Duodenal mucosa (tissue), 2 donors: ENCODE measurements at regions not wholly inside any gene's neighbourhood (a gene's known extent, or its start where the extent isn't known, plus 50 kb on each side); places are given as distances from the start of the nearest gene placed in this dataset.

ENCODE experiments used
- H3K27ac ChIP-seq: one replicate; pipeline ENCODE4 v1.7.0; 2013; ENCODE audit warnings: low read depth, low read length
- H3K27me3 ChIP-seq, 2 donors: one replicate each; pipeline ENCODE4 v1.7.0; 2013; ENCODE audit warnings: low read length in 2 of 2, control low read depth in 1 of 2; ENCODE audit not compliant: insufficient read depth in 2 of 2, control insufficient read depth in 1 of 2
- H3K36me3 ChIP-seq, 2 donors: one replicate each; pipeline ENCODE4 v1.7.0; 2013; ENCODE audit warnings: low read length in 2 of 2, control low read depth in 1 of 2; ENCODE audit not compliant: insufficient read depth in 2 of 2, control insufficient read depth in 1 of 2
- H3K4me1 ChIP-seq, 2 donors: one replicate each; pipeline ENCODE4 v1.7.0; 2013; ENCODE audit warnings: low read length in 2 of 2, control low read depth in 1 of 2; ENCODE audit not compliant: insufficient read depth in 2 of 2, control insufficient read depth in 1 of 2
- H3K4me3 ChIP-seq, 2 donors: one replicate each; pipeline ENCODE4 v1.7.0; 2013; ENCODE audit warnings: low read length in 2 of 2, low read depth in 1 of 2
- H3K9ac ChIP-seq, 2 donors: one replicate each; pipeline ENCODE4 v1.7.0; 2013; ENCODE audit warnings: low read length in 2 of 2, low read depth in 1 of 2
- H3K9me3 ChIP-seq, 2 donors: one replicate each; pipeline ENCODE4 v1.7.0; 2013; ENCODE audit warnings: low read length in 2 of 2, control low read depth in 1 of 2; ENCODE audit not compliant: control insufficient read depth in 1 of 2

DNA sequence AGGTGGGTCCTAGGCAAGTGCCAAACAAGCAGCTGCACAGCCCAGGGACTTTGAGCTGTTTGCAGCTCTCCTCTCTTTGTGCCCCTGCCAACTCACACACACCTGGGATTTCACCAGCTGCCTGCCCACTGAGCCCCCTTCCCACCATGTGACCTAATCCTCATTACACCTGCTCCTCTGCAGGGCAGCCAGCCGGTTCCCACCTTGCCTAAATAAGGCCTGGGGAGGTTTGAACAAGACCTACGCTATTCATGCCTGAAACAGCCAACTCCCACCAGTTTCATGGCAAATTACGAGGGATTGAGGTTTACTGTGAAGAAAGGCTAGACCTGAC lies 92.6 kb upstream of the SOX4 start:
- H3K36me3 ChIP-seq = no peaks in the 10 kb centered on the region

DNA sequence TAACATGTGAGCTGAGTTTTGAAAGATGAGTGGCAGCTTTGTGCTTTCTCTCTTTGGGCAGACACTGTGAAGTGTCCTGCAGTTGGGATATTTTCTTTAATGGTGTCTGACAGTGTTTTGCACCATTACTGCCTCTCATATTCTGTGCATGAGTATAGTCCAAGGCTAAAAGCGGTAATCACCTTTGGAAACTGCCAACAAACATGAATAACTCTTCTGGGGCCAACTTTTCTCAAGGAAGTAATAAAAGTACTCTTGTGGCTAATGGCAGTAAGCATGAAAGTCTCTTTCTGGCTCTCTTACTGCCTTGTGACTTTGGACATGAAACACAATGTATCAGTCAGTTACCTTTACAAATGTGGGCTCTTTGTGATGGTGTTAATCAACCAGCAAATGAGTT lies 91.7 kb upstream of the SOX4 start:
- Histone ChIP-seq H3K4me3 (no peak overlapping the region), H3K4me1 (peaks cover 18 to 22% of the 10 kb centered on the region in 2 donors), H3K9me3 (no peaks in the 10 kb centered on the region), H3K36me3 (no peaks in the 10 kb centered on the region), H3K27me3 (no peaks in the 10 kb centered on the region), H3K27ac (no peak overlapping the region), H3K9ac (no peak overlapping the region)

More for the DNA sequence above, 92.6 kb upstream of the SOX4 start:
- no peak overlapping the region for H3K4me3 ChIP-seq
- H3K9ac ChIP-seq = no peak overlapping the region
- peaks cover 18 to 22% of the 10 kb centered on the region in 2 donors for H3K4me1 ChIP-seq
- no peak overlapping the region for H3K27ac ChIP-seq
- no peaks in the 10 kb centered on the region for H3K27me3 ChIP-seq
- H3K9me3 ChIP-seq = no peaks in the 10 kb centered on the region

DNA sequence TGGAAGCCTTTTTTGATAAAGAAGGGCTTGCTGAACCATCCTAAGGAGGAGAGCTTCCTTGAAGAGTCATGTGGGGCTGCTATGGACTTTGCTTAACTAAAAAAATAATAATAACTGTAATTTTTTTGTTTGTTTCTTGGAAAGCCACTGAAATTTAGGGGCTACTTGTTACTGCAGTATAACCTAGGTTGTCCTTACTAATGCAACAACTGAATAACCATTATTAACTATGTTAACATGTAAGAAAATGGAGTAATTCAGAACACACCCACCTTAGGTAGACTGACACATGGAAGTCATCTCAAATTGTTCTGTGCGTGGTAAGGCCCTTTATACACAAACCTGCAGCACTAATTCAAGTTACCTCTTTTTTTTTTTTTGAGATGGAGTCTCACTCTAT lies 90.9 kb upstream of the SOX4 start:
- no peaks in the 10 kb centered on the region for H3K9me3 ChIP-seq
- H3K4me3 ChIP-seq = no peak overlapping the region
- no peak overlapping the region for H3K9ac ChIP-seq
- H3K4me1 ChIP-seq = peaks cover 18 to 22% of the 10 kb centered on the region in 2 donors
- H3K27ac ChIP-seq = no peak overlapping the region
- H3K36me3 ChIP-seq = no peaks in the 10 kb centered on the region
- no peaks in the 10 kb centered on the region for H3K27me3 ChIP-seq

DNA sequence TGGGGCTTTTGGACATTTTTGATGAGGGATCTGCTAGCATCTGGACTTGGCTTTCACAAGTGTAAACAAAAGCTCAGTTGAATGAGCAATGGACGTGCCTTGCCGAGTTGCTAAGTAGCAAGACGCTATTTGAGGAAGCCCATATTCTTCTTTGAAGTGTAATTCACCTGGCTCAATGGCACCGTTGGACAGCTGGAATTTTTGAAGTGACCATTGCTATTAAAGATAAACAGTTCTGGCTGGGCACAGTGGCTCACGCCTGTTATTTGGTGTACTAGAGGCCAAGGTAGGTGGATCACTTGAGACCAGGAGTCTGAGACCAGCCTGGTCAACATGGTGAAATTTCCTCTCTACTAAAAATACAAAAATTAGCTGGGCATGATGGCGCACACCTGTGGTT lies 88.8 kb upstream of the SOX4 start:
- H3K27ac ChIP-seq = no peak overlapping the region
- no peaks in the 10 kb centered on the region for H3K9me3 ChIP-seq
- H3K9ac ChIP-seq = no peak overlapping the region
- H3K4me3 ChIP-seq = no peak overlapping the region
- peaks cover 17 to 22% of the 10 kb centered on the region in 2 donors for H3K4me1 ChIP-seq
- no peaks in the 10 kb centered on the region for H3K27me3 ChIP-seq
- no peaks in the 10 kb centered on the region for H3K36me3 ChIP-seq

DNA sequence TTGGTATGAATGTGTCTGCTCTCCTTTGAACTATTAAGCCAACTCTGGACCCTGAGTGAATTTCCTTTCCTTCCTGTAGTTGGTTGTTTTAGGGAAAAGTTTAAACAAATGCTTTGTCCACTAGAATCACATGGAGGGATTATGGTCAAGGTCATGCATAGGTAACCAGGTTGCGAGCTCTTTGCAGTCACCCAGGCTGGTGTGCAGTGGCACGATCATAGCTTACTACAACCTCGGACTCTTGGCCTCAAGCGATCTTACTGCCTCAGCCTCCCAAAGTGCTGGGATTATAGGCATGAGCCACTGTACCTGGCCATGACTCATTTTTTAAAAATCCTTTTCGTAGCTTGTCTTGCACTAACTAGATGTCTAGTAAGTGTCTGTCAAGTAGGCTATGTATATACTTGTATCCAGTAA lies 88.0 kb upstream of the SOX4 start:
- Histone ChIP-seq H3K4me1 (peaks cover 11 to 14% of the 10 kb centered on the region in 2 donors), H3K9me3 (no peaks in the 10 kb centered on the region), H3K27me3 (no peaks in the 10 kb centered on the region), H3K4me3 (no peak overlapping the region), H3K9ac (no peak overlapping the region), H3K27ac (no peak overlapping the region), H3K36me3 (no peaks in the 10 kb centered on the region)

DNA sequence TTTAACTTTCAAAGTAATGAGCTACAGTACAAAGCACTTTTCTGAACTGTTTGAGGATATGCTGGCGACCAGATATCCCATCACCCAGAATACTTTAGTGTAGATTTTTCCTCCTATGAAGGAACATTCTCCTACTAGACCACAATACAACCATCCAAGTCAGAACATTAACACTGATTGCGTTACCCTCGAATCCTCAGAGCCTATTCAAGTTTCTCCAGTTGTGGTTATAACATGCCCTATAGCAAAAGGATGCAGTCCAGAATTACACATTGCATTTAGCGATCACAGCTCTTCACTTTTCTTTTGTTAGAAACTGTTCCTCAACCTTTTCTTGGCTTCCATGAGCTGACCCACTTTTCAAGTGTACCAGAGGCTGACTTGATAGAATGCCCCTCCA lies 87.4 kb upstream of the SOX4 start:
- no peak overlapping the region for H3K4me3 ChIP-seq
- no peaks in the 10 kb centered on the region for H3K9me3 ChIP-seq
- H3K4me1 ChIP-seq = peaks cover 6 to 10% of the 10 kb centered on the region in 2 donors
- no peaks in the 10 kb centered on the region for H3K36me3 ChIP-seq
- H3K27ac ChIP-seq = no peak overlapping the region
- H3K9ac ChIP-seq = no peak overlapping the region
- no peaks in the 10 kb centered on the region for H3K27me3 ChIP-seq

DNA sequence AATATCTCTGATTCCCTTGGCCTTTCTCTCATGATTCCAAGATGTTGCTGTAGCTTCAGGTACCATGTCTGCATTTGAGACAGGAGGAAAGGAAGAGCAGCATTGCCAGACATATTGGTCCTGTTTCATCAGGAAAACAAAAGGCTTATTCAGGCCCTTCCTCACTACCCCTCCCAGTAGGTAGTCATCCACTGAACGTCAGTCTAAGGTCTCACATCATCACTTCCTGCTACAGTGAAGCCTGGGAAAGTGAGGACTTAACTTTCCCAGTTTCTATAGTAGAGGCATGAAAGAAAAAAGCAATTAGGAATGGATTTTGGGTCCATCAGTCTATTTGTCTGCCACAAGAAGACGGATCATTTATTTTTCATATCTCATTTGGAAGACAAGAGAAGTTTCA lies 85.7 kb upstream of the SOX4 start:
- Histone ChIP-seq H3K9me3 (no peaks in the 10 kb centered on the region), H3K27ac (no peak overlapping the region), H3K4me1 (no peaks in the 10 kb centered on the region), H3K27me3 (no peaks in the 10 kb centered on the region), H3K4me3 (no peak overlapping the region), H3K9ac (no peak overlapping the region), H3K36me3 (no peaks in the 10 kb centered on the region)

DNA sequence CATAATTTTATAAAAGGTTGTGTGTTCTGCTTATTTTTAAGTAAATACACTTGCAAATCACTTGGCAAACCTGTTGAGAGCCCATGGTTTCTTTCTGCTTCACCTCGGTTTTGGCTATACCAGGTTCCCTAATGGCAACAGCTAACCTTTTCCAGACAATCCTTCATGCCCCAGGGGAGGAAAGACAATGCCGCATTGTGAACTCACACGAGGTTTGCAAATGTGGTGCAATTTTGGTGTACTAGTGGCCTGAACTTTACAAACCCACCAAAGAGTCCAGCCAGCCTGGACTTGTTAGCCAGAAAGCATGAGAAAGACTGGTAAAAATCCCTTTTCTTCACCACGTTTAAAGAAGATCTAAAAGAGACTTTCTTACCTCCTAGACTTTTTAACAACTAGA lies 84.8 kb upstream of the SOX4 start:
- Histone ChIP-seq H3K9ac (no peak overlapping the region), H3K9me3 (no peaks in the 10 kb centered on the region), H3K36me3 (no peaks in the 10 kb centered on the region), H3K27me3 (no peaks in the 10 kb centered on the region), H3K4me3 (no peak overlapping the region), H3K4me1 (no peaks in the 10 kb centered on the region), H3K27ac (no peak overlapping the region)

DNA sequence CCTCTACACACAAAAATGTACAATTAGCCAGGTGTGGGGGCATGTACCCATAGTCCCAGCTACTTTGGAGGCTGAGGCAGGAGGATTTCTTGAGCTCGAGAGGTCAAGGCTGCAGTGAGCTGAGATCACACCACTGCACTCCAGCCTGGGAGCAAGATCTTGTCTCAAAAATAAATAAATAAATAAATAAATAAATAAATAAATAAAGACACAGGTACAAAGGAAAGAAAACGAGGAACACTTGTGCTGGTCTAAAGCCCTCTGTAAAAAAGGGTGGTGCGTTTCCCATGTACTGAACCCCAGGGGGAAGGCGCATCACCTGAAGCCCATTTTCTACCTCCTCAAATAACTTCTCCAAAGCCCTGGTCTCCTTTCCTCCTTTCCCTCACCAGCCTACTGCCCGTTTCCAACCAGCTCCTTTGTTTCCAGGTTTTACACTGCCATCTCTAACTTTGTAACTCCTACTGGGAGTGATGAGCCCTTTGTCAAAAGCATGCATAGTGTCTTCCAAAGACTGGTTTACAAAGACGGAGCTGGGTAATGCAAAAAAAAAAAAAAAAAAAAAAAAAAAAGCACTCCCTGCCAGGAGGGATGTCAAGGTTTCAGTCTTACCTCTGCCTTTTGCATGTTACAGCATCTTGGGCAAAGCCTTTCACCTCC lies 81.5 kb upstream of the SOX4 start:
- H3K27me3 ChIP-seq = no peaks in the 10 kb centered on the region
- no peak overlapping the region for H3K4me3 ChIP-seq
- no peaks in the 10 kb centered on the region for H3K36me3 ChIP-seq
- no peaks in the 10 kb centered on the region for H3K4me1 ChIP-seq
- H3K9ac ChIP-seq = no peak overlapping the region
- no peaks in the 10 kb centered on the region for H3K9me3 ChIP-seq
- H3K27ac ChIP-seq = no peak overlapping the region

DNA sequence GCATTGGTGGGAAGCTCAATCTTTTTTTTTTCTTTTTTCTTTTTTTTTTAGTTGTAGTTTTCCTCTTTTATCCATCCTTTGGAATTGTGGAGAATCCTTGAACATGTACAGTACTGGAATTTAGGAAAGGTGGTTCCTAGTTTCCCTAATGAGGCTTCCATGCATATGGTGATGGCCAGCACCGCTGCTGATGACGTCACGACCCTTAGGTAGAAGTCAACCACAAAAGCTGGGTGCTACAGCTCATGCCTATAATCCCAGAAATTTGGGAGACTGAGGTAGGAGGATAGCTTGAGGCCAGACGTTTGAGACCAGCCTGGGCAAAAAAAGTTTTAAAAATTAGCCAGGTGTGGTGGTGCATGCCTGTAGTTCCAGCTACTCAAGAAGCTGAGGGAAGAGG lies 79.3 kb upstream of the SOX4 start:
- Histone ChIP-seq H3K9me3 (no peaks in the 10 kb centered on the region), H3K4me3 (no peak overlapping the region), H3K36me3 (no peaks in the 10 kb centered on the region), H3K4me1 (no peaks in the 10 kb centered on the region), H3K27me3 (no peaks in the 10 kb centered on the region), H3K27ac (no peak overlapping the region), H3K9ac (no peak overlapping the region)

DNA sequence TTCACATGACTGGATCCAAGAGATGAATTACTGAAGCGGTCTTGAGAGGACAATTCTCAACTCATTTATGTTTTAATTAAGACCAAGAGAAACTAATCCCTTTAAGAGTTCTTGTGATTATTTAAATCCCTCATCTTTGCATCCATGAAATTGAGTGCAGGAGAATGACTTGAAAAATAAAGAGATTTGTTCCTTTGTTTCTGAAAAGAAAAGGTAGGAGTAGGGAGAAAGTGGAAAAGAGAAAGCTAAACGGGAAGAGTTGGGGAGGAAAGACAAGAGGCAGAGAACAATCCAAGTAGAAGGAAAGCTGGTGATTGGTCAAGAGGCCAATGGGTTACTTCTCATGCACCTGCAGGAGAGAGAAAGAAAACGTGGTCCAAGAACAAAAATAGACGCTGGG lies 75.2 kb upstream of the SOX4 start:
- Histone ChIP-seq H3K4me3 (no peak overlapping the region), H3K27ac (no peak overlapping the region), H3K4me1 (no peaks in the 10 kb centered on the region), H3K36me3 (no peaks in the 10 kb centered on the region), H3K9me3 (no peaks in the 10 kb centered on the region), H3K27me3 (no peaks in the 10 kb centered on the region), H3K9ac (no peak overlapping the region)
